HUES6 (cell line): ENCODE measurements at regions not wholly inside any gene's neighbourhood (a gene's known extent, or its start where the extent isn't known, plus 50 kb on each side); places are given as distances from the start of the nearest gene placed in this dataset.

ENCODE experiments used
- H3K27ac ChIP-seq: 2 replicates; pipeline ENCODE4 v1.7.0; 2013; ENCODE audit warnings: low read depth, mild to moderate bottlenecking, low read length, inconsistent platforms
- H3K27me3 ChIP-seq: 2 replicates; pipeline ENCODE4 v1.6.1; 2013; ENCODE audit warnings: low read length; ENCODE audit not compliant: control insufficient read depth, insufficient read depth
- H3K36me3 ChIP-seq: 2 replicates; pipeline ENCODE4 v1.6.1; 2013; ENCODE audit warnings: low read length; ENCODE audit not compliant: control insufficient read depth, insufficient read depth
- H3K4me1 ChIP-seq: 2 replicates; pipeline ENCODE4 v1.6.1; 2013; ENCODE audit warnings: low read length; ENCODE audit not compliant: control insufficient read depth, insufficient read depth
- H3K4me3 ChIP-seq: 2 replicates; pipeline ENCODE4 v1.5.1; 2013; ENCODE audit warnings: low read depth, low read length
- H3K9ac ChIP-seq: one replicate; pipeline ENCODE4 v1.6.1; 2013; ENCODE audit warnings: mild to moderate bottlenecking, low read length
- H3K9me3 ChIP-seq: 2 replicates; pipeline ENCODE4 v1.6.1; 2013; ENCODE audit warnings: low read depth, low read length; ENCODE audit not compliant: control insufficient read depth, insufficient read depth

- no peak overlapping the region for H3K9ac ChIP-seq
- no peaks in the 10 kb centered on the region for H3K27me3 ChIP-seq
- H3K27ac ChIP-seq: no peak overlapping the region
- no peak overlapping the region for H3K4me3 ChIP-seq
- no peaks in the 10 kb centered on the region for H3K9me3 ChIP-seq
- H3K36me3 ChIP-seq: no peaks in the 10 kb centered on the region
- no peaks in the 10 kb centered on the region for H3K4me1 ChIP-seq
Observed at GRCh38 chr3:2041931-2042330, 56.7 kb upstream of the CNTN4 start.
